ENCODE measurements at regions not wholly inside any gene's neighbourhood (a gene's known extent, or its start where the extent isn't known, plus 50 kb on each side); places are given as distances from the start of the nearest gene placed in this dataset.
"Not testable (repeated sequence)": the region's sequence is repeated elsewhere in the genome, so short reads cannot be mapped to it uniquely, and the experiment has no call there.

DNA sequence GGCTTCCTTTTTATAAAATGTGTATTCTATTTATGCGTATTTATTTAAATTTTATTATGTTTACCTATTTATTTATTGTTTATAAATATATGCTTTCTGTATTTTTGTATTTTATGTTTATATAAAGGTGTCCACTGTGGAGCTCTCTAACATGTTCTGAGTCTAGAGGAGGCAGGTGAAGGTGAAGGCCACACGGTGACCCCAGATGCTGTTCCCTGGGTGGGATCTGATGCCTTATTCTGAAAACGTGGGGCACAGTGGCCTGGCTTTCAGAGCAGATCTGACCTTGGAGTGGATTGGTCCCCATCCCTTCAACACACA lies 104.7 kb upstream of the SLC7A14 start:
- no peak for ATAC-seq
- TF ChIP-seq ISL1 (CRISPR knock-in tag; IDR thresholded peaks at IDR 0.05) = no peak
- TF ChIP-seq ZFP30 (CRISPR knock-in tag; IDR thresholded peaks at IDR 0.05) = no peak
- TF ChIP-seq, protein P1, sequence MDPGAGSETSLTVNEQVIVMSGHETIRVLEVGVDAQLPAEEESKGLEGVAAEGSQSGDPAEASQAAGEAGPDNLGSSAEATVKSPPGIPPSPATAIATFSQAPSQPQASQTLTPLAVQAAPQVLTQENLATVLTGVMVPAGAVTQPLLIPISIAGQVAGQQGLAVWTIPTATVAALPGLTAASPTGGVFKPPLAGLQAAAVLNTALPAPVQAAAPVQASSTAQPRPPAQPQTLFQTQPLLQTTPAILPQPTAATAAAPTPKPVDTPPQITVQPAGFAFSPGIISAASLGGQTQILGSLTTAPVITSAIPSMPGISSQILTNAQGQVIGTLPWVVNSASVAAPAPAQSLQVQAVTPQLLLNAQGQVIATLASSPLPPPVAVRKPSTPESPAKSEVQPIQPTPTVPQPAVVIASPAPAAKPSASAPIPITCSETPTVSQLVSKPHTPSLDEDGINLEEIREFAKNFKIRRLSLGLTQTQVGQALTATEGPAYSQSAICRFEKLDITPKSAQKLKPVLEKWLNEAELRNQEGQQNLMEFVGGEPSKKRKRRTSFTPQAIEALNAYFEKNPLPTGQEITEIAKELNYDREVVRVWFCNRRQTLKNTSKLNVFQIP (CRISPR knock-in tag; IDR thresholded peaks at IDR 0.05; ENCODE audit: borderline replicate concordance, low read depth) = no peak
- TF ChIP-seq, protein P2, sequence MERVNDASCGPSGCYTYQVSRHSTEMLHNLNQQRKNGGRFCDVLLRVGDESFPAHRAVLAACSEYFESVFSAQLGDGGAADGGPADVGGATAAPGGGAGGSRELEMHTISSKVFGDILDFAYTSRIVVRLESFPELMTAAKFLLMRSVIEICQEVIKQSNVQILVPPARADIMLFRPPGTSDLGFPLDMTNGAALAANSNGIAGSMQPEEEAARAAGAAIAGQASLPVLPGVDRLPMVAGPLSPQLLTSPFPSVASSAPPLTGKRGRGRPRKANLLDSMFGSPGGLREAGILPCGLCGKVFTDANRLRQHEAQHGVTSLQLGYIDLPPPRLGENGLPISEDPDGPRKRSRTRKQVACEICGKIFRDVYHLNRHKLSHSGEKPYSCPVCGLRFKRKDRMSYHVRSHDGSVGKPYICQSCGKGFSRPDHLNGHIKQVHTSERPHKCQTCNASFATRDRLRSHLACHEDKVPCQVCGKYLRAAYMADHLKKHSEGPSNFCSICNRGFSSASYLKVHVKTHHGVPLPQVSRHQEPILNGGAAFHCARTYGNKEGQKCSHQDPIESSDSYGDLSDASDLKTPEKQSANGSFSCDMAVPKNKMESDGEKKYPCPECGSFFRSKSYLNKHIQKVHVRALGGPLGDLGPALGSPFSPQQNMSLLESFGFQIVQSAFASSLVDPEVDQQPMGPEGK (CRISPR knock-in tag; IDR thresholded peaks at IDR 0.05; ENCODE audit: borderline replicate concordance) = no peak
- no peak for TF ChIP-seq OSR1 (CRISPR knock-in tag; IDR thresholded peaks at IDR 0.05)
- TF ChIP-seq ARNTL (CRISPR knock-in tag; IDR thresholded peaks at IDR 0.05; ENCODE audit: borderline replicate concordance, low read depth) = no peak
- TF ChIP-seq, protein P3, sequence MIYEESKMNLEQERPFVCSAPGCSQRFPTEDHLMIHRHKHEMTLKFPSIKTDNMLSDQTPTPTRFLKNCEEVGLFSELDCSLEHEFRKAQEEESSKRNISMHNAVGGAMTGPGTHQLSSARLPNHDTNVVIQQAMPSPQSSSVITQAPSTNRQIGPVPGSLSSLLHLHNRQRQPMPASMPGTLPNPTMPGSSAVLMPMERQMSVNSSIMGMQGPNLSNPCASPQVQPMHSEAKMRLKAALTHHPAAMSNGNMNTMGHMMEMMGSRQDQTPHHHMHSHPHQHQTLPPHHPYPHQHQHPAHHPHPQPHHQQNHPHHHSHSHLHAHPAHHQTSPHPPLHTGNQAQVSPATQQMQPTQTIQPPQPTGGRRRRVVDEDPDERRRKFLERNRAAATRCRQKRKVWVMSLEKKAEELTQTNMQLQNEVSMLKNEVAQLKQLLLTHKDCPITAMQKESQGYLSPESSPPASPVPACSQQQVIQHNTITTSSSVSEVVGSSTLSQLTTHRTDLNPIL (CRISPR knock-in tag; IDR thresholded peaks at IDR 0.05; ENCODE audit: low read depth) = no peak
- no peak for TF ChIP-seq SNAI2 (CRISPR knock-in tag; IDR thresholded peaks at IDR 0.05)
- TF ChIP-seq ZFP3 (CRISPR knock-in tag; IDR thresholded peaks at IDR 0.05) = no peak
- no peak for TF ChIP-seq ZC3H10 (CRISPR knock-in tag; IDR thresholded peaks at IDR 0.05)
- no peak for TF ChIP-seq RARB (CRISPR knock-in tag; IDR thresholded peaks at IDR 0.05)
- no peak for TF ChIP-seq TOX (CRISPR knock-in tag; IDR thresholded peaks at IDR 0.05; ENCODE audit: borderline replicate concordance)
- no peak for TF ChIP-seq ZNF70 (CRISPR knock-in tag; IDR thresholded peaks at IDR 0.05)
- TF ChIP-seq, protein P4, sequence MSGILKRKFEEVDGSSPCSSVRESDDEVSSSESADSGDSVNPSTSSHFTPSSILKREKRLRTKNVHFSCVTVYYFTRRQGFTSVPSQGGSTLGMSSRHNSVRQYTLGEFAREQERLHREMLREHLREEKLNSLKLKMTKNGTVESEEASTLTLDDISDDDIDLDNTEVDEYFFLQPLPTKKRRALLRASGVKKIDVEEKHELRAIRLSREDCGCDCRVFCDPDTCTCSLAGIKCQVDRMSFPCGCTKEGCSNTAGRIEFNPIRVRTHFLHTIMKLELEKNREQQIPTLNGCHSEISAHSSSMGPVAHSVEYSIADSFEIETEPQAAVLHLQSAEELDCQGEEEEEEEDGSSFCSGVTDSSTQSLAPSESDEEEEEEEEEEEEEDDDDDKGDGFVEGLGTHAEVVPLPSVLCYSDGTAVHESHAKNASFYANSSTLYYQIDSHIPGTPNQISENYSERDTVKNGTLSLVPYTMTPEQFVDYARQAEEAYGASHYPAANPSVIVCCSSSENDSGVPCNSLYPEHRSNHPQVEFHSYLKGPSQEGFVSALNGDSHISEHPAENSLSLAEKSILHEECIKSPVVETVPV (CRISPR knock-in tag; IDR thresholded peaks at IDR 0.05) = no peak

DNA sequence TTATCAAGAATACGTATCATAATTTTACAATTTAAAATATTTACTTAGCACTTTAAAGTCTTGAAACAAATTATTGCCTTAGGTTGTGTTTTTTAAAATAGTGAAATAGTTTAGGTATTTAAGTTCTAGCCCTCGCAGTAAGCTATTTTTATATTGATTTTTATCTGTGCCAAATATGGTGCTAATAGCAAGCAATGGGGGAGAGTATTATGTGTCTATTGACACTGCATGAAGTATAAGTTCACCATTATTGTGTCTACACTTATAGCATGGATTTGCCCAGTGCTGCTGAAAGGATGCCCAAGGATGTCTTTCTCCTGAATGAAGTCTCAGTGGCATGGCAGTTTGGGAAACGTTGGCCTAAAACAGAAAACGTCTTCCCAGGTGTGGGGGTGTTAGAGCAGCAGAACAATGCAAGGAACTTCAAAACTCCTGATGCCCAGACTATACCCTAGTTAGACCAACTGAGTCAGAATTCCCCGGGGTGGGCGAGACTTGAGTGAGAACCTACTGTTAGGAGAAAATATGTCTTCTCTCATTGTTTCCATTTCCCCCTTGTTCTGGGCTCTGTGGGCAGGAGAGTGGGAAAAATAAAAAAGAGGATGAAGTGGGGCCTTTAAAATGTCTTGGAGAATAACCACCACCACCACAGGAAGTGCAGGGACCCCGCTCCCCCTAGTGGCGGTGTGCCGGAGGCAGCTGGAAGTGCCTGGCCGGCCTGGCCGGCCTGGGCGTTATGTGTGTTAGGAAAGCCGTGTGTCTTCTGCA lies 104.2 kb upstream of the SLC7A14 start:
- peak; percentile 83 for ATAC-seq
- TF ChIP-seq TOX (CRISPR knock-in tag; IDR thresholded peaks at IDR 0.05; ENCODE audit: borderline replicate concordance) (no peak), ISL1 (CRISPR knock-in tag; IDR thresholded peaks at IDR 0.05) (0 out of 2 replicates have a peak, but pooled peaks have one; percentile 25)

DNA sequence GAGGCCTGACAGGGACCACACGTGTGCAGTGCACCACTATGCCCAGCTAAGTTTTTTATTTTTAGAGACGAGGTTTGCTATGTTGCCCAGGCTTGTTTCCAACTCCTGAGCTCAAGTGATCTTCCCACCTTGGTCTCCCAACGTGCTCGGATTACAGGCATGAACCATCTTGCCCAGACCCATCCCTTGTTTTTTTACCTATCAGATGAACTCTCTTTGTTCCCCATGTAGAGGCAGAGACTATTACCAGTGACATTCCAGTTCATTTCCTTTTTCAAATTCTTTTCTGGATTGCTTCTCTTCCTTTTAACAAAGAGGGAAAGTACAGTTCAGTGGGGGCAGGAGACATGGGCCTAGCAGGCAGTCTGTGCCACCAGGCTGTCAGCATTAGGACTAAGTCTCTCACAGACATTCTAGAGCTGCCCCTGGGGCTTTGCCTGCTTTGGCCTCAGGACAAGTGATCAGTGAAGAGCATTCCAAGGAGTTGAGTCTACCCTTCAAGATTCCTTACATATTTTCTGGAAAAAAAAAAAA lies 103.5 kb upstream of the SLC7A14 start:
- peak; percentile 99 for ATAC-seq
- TF ChIP-seq ZNF565 (CRISPR knock-in tag; conservative IDR thresholded peaks at IDR 0.05; ENCODE audit: low read depth) = no peak
- peak; percentile 64 for TF ChIP-seq ISL1 (CRISPR knock-in tag; IDR thresholded peaks at IDR 0.05)

DNA sequence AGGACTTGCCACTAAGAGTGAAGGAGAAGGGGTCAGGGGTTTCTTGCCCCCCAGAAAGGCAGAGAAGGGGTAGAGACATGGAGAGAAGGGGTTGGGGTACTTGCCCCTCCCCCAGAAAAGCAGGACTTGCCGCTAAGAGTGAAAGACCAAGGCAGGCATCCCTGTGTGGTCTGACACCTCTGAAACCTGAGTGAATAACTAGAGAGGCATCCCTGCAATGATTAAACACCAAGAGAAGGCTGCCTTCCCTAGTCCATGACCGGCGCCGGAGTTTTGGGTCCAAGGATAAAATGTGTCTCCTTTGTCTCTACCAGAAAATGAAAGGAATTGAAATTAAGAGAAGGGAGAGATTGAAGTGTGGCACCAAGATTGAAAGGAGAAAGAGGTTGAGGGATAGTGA lies 102.3 kb upstream of the SLC7A14 start:
- ATAC-seq = not testable (repeated sequence)

DNA sequence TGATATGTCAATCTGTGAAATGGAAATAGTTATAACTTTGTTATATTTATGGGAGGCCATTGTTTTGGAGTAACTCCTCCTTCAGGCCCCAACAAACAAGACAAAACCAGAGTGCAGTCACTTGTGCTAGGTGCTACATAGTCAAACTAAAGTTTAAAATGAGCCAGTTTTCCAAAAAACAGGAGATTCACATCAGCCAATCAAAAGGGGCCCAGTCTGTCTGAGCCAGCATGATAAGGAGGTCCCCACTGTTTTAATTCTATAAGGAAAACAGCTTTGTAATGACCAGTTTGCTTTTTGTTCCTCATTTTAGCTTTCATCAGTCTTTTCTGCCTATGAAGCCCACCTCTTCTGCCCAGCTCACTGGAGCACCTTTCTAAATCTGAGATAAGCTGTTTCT lies 94.7 kb upstream of the SLC7A14 start:
- TF ChIP-seq, protein P4 (CRISPR knock-in tag; IDR thresholded peaks at IDR 0.05) = no peak
- TF ChIP-seq TOX (CRISPR knock-in tag; IDR thresholded peaks at IDR 0.05; ENCODE audit: borderline replicate concordance) (no peak), ISL1 (CRISPR knock-in tag; IDR thresholded peaks at IDR 0.05) (no peak), ZFP30 (CRISPR knock-in tag; IDR thresholded peaks at IDR 0.05) (no peak), ZNF70 (CRISPR knock-in tag; IDR thresholded peaks at IDR 0.05) (no peak), OSR1 (CRISPR knock-in tag; IDR thresholded peaks at IDR 0.05) (no peak), ZNF8 (CRISPR knock-in tag; IDR thresholded peaks at IDR 0.05) (no peak), ESRRG (CRISPR knock-in tag; IDR thresholded peaks at IDR 0.05) (no peak), ZC3H10 (CRISPR knock-in tag; IDR thresholded peaks at IDR 0.05) (no peak), ZNF565 (CRISPR knock-in tag; conservative IDR thresholded peaks at IDR 0.05; ENCODE audit: low read depth) (no peak), PPARA (CRISPR knock-in tag; IDR thresholded peaks at IDR 0.05; ENCODE audit: borderline replicate concordance) (no peak)
- TF ChIP-seq, protein P1 (CRISPR knock-in tag; IDR thresholded peaks at IDR 0.05; ENCODE audit: borderline replicate concordance, low read depth) = no peak

More for the DNA sequence above, 94.7 kb upstream of the SLC7A14 start:
- ATAC-seq = no peak

Data from SK-N-SH treated with all-trans-retinoic acid at 6 μM for 48 hours (cell line).